Activated naive CD4-positive, alpha-beta T cell treated with Interleukin-2 at 50 U/mL for 16 hours (primary cell): ENCODE measurements at regions not wholly inside any gene's neighbourhood (a gene's known extent, or its start where the extent isn't known, plus 50 kb on each side); places are given as distances from the start of the nearest gene placed in this dataset.

Experiments used
- DNase-seq: peaks from one replicate; pipeline ENCODE4 v3.0.0-alpha.2; 2020

DNA sequence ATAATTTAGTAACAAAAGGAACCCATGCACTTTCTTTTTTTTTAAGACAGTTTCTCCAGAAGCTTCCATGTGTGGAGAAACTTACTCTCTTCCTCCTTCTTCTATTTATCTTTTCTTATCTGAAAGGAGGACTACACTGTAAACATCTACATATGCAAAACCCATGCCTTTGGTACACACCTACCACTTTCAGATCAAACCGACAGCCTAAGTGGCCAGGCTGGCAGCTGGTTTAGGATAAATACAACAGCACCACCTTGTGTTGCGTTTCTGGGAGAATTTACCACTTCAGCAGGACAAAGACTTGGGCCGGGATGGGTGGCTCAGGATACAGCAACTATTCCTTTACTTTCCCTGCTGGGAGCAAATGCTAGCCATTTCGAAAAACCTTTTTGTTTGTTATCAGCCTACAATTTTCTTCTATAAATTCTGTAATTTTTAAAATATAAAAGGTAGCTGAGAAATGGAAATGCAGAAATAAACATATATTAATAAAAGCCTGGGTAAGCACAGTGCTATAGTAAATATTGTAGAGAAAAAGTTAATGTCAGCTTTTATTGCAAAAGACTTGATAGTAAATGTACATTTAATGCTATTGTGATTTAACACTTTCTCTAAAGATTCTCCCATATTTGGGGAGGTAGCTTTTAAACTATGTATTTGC, 94.0 kb upstream of the RFC3 start:
- DNase-seq, result peak; percentile 69

GRCh38 chr13:33725340-33725739, 92.6 kb upstream of the RFC3 start:
- no peak for DNase-seq

DNA sequence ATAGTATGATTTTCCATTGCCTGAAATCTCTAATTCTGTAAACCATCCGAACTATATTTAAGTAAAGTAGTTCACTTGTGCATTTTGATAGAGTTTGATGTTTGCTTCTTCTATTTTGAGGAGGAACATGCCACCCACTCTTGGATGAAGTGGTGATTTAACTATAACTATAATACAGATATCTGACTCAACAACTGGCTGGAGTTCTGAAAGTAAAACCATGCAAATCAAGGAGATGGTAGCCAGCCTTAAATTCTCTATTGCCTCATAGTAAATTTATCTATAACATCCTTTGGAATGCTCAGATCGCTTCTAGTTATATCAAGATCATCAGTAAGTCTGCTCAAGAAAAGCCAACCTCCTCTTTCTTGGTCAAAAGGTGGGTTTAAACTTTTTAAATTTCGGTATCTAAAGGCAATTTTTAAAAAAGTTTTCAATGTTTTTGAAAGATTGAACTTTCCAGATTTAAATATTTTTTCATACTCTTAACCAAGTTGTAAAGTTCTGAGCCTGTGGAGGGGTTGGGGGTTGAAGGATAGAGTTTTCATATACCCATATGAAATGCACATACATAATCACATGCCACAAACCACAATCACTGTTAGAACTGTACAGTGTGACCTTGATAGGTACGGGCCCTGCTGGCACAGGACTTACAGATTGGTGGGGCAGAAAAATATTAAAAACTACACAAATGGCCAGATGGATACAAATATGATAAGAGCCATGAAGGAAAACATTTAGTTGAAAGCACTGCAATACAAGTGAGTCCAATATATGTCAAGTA, 90.5 kb upstream of the RFC3 start:
- DNase-seq, result no peak

- DNase-seq, result no peak
These were observed 89.5 kb upstream of the RFC3 start for GRCh38 chr13:33728271-33729037.

GRCh38 chr13:33730147-33730546, 87.8 kb upstream of the RFC3 start:
- no peak for DNase-seq

DNA sequence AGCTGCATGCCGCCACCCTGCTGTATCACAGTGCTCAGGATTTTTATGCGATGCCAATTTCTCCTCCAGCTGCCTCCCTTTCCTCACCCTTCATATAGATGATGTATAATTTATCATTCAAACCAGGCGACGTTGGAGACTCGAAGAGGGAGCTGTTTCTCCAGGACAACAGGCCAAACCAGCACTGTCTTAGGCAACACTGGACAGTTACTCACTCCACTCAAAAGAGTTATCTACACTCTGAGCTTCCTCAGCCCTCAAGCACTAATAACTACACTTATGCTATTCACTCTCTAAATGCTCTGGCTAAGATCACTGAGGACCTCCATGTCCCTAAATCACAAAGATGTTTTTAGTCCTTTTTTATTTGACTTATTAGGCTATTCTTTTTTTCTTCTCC, 87.3 kb upstream of the RFC3 start:
- DNase-seq, result no peak

DNA sequence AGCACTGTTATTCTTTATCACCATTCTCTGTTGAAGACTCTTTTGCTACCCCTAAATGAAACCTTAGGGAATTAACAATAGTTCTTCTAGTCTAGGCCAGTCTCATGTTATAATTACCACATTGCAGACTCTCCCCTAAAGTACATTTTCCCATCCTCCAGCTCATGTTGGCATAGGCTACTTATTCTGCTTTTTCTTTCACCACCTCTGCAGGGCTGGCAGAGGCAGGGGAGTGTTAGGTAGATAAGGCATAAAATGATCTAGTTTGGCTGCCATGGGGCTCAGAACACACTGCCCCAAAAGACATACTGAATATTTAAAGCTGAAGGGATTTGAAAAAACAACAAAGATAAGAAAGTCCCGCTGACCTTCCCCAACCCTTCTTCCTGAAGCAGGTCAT, 82.7 kb upstream of the RFC3 start:
- no peak for DNase-seq

GRCh38 chr13:33739254-33739653, 78.7 kb upstream of the RFC3 start:
- DNase-seq, result no peak

GRCh38 chr13:33740134-33740538, 77.8 kb upstream of the RFC3 start:
- no peak for DNase-seq

DNA sequence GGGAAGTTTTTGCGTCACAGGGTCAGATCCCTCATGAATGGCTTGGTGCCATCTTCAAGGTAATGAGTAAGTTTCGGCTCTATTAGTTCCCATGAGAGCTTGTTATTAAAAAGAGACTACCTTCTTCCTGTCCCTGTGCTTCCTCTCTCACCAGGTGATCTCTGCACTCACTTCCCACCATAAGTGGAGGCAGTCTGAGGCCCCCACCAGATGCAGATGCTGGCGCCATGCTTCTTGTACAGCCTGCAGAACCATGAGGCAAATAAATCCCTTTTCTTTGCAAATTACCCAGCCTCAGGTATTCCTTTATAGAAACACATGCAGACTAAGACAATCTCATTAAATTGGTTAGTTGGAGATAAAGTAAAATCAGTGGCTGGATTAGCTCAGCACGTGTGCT, 75.6 kb upstream of the RFC3 start:
- DNase-seq, result no peak

DNA sequence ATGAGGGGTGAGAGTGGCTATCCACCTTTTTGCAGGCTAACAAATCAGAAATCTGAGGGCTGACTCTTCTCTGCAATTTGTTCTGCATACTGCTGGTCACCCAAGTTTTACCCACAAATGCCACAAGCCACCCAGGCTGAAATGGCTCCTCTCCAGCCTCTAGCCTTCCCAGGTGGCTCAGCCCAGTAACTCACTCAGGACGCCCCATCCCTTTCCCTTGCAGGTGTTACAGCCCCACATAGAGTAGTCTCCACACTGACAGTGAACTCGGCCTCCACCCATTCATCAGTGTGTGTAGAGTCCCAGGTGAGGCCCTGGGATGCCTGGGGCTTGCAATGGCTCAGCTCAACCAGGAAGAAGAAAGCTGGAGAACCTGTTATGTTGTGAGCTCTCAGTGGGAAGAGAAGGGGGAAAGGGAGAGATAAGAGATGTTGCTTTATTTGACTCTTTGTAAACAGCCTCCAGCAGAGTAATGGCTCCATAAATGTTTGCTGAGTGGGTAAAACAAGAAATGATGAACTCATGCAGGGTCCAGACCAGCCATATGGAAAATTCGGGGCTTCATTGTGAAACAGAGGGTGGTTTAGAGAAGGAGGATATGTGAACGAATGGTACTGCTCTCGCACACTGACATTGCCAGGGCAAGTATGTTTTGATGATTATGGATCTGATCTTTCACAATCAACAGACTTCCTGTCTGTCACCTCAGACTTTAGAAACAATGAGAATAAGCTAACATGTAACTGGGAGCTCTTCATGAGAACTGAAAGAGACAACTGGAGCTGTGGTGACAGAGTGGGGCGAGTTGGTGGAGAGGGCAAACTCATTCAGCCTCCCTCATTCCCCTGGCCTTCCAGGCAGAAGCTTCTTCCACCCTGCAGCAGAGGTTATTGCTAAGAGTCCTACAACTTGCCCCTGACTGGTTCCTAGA, 74.2 kb upstream of the RFC3 start:
- peak; percentile 4 for DNase-seq

DNA sequence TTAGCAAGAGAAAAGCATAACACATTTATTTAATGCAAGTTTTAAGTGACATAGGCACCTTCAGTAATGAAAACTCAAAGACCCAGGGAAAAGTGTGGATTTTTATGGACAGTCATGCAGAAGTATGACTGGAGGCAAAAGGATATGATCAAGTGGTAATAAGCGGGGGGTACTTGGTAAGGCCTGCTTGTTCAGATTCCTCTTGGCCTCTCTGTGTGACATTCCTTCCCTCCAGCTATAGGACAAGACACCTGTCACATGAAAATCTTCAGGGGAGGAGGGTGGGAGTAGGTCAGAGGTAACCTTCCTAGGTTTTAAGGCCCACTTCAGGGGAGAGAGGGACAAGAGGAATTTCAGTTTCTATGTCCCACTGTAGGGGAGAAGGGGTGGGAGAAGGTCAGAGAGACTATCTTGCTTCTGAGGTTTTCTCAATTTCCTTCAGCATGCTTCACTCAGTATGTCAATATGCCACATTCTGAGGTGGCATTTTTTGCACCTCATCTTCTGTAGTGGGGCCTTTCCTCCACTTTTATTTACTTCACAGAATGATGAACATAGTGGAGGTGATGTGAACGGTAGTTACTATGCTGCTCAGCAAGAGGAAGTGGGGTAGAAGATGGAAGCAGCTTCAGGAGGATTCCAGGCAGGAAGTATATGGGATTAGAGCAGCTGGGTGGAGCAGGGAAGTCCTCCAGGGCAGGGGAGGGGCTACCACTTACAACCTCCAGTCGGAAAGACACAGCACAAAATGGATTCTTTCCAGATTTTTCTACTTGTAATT, 73.2 kb upstream of the RFC3 start:
- no peak for DNase-seq

- DNase-seq, result no peak
These were observed 72.3 kb upstream of the RFC3 start for GRCh38 chr13:33745370-33746324.

- DNase-seq, result no peak
These were observed 71.1 kb upstream of the RFC3 start for GRCh38 chr13:33746867-33747266.

- DNase-seq, result no peak
These were observed 66.8 kb upstream of the RFC3 start for GRCh38 chr13:33751151-33751550.

GRCh38 chr13:33752094-33752493, 65.9 kb upstream of the RFC3 start:
- DNase-seq, result no peak

DNA sequence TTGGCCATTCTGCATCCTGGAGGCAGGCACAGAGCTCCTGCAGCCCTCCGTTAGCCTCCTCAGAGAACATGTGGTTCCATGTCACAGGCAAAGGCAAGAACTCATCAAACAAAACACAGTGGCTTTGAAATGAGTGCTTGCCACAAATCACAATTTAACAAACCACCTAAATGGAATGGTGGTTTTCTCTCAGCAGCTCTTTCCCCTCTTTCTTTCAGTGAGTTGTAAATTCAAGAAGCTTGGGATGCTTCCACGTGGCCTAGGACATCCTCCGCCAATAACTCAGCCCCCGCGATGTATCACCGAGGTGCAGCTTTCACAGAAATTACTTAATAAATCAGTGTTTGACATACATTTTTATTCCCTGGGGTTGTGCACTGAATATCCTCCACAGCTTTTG, 65.4 kb upstream of the RFC3 start:
- no peak for DNase-seq

GRCh38 chr13:33756929-33757328, 61.0 kb upstream of the RFC3 start:
- DNase-seq, result no peak

- DNase-seq, result no peak
These were observed 60.2 kb upstream of the RFC3 start for GRCh38 chr13:33757713-33758112.

- no peak for DNase-seq
These were observed 59.8 kb upstream of the RFC3 start for GRCh38 chr13:33758113-33758512.

- DNase-seq, result no peak
These were observed 56.2 kb upstream of the RFC3 start for GRCh38 chr13:33761740-33762139.
